ENCODE measurements at regions not wholly inside any gene's neighbourhood (a gene's known extent, or its start where the extent isn't known, plus 50 kb on each side); places are given as distances from the start of the nearest gene placed in this dataset.

DNA sequence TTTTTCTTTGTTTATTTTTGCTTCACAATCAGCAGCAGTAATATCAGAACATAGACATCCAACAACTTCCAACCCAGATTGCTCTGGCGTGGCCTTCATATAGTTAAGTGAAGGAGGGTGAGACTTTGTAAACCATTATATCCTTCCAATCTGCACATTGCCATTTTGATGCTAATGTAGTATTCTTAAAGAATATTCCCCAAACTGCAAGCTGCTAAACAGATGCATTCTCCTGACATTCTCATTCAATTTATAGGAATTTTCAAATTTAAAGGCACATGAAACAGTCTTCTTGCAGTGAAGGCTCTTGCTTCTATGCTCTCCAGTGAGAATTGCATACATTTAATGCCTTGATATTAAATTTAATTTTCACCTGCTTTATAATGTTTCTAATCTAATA is 181.2 kb upstream of the EDIL3 start:
- TF ChIP-seq, protein P1, sequence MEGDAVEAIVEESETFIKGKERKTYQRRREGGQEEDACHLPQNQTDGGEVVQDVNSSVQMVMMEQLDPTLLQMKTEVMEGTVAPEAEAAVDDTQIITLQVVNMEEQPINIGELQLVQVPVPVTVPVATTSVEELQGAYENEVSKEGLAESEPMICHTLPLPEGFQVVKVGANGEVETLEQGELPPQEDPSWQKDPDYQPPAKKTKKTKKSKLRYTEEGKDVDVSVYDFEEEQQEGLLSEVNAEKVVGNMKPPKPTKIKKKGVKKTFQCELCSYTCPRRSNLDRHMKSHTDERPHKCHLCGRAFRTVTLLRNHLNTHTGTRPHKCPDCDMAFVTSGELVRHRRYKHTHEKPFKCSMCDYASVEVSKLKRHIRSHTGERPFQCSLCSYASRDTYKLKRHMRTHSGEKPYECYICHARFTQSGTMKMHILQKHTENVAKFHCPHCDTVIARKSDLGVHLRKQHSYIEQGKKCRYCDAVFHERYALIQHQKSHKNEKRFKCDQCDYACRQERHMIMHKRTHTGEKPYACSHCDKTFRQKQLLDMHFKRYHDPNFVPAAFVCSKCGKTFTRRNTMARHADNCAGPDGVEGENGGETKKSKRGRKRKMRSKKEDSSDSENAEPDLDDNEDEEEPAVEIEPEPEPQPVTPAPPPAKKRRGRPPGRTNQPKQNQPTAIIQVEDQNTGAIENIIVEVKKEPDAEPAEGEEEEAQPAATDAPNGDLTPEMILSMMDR (IDR thresholded peaks at IDR 0.05; ENCODE audit: poor library complexity, severe bottlenecking) = no peak
- TF ChIP-seq RAD21 (conservative IDR thresholded peaks at IDR 0.05) = no peak
- no peak for TF ChIP-seq EZH2 (IDR thresholded peaks at IDR 0.05; ENCODE audit: borderline replicate concordance, insufficient read depth, low read length, poor library complexity, severe bottlenecking)
- no peak for TF ChIP-seq POLR2AphosphoS5 (IDR thresholded peaks at IDR 0.05)
- TF ChIP-seq, protein P2, sequence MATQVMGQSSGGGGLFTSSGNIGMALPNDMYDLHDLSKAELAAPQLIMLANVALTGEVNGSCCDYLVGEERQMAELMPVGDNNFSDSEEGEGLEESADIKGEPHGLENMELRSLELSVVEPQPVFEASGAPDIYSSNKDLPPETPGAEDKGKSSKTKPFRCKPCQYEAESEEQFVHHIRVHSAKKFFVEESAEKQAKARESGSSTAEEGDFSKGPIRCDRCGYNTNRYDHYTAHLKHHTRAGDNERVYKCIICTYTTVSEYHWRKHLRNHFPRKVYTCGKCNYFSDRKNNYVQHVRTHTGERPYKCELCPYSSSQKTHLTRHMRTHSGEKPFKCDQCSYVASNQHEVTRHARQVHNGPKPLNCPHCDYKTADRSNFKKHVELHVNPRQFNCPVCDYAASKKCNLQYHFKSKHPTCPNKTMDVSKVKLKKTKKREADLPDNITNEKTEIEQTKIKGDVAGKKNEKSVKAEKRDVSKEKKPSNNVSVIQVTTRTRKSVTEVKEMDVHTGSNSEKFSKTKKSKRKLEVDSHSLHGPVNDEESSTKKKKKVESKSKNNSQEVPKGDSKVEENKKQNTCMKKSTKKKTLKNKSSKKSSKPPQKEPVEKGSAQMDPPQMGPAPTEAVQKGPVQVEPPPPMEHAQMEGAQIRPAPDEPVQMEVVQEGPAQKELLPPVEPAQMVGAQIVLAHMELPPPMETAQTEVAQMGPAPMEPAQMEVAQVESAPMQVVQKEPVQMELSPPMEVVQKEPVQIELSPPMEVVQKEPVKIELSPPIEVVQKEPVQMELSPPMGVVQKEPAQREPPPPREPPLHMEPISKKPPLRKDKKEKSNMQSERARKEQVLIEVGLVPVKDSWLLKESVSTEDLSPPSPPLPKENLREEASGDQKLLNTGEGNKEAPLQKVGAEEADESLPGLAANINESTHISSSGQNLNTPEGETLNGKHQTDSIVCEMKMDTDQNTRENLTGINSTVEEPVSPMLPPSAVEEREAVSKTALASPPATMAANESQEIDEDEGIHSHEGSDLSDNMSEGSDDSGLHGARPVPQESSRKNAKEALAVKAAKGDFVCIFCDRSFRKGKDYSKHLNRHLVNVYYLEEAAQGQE (IDR thresholded peaks at IDR 0.05; ENCODE audit: borderline replicate concordance) = no peak
- no peak for TF ChIP-seq EP300 (conservative IDR thresholded peaks at IDR 0.05; ENCODE audit: poor library complexity, severe bottlenecking)
- TF ChIP-seq TAF1 (IDR thresholded peaks at IDR 0.05; ENCODE audit: low read depth) = no peak
- TF ChIP-seq SMC3 (conservative IDR thresholded peaks at IDR 0.05; ENCODE audit: poor library complexity) = no peak

Data from neural cell (in vitro differentiated cells).